GM18499 (cell line): ENCODE measurements at regions not wholly inside any gene's neighbourhood (a gene's known extent, or its start where the extent isn't known, plus 50 kb on each side); places are given as distances from the start of the nearest gene placed in this dataset.

Experiments used
- ATAC-seq: cut with Tn5 transposase; IDR thresholded peaks from one replicate; pipeline ENCODE4 v1.9.1; 2021; ENCODE audit warnings: moderate number of reproducible peaks; ENCODE audit not compliant: insufficient read depth, unreplicated experiment

DNA sequence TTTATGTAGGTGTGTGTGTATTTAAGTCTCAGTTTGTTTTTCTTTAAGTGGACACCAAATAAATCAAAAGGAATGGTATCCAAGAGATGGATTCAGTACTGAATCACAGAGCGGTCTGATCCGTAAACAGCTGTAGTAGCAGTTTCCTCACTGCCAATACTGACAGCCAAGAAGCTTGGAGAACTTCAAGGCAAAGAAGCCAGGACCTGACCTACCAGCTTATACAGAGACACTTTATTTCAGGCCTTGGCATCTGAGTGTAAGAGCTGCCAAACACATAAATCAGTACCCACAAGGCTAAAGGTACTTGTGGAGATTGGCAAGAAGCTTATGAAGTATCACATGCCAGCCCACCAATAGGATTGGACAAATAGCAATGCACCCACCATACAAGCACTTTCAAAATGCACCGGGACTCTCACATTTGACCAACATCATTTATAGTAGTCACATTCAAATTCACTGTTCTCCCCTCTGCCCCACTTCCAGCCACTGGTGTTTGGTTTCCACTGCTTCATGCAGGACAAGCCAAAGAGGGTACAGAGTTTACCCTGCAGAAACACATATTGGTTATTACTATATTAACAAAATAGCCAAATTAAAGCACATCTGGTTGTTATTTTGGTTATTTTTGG, 357.9 kb downstream of the KLF12 start:
- ATAC-seq, result no peak

DNA sequence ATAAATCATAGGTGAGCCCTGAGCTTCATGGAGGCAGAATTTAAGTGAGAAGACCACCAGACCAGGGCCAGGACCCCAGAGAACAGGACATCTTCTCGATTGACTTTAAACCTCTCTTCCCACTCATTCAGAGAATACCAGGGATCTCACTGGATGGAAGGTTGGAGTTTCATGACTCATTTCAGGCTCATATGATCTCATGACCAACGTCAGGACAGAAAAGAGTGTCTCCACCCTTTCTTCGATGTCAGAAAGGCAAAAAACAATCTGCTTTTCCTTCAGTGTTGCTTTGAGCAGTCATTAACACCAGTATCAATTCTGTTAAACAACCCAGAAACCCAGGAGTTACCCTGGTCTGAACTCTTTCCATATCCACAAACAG, 361.0 kb downstream of the KLF12 start:
- no peak for ATAC-seq

DNA sequence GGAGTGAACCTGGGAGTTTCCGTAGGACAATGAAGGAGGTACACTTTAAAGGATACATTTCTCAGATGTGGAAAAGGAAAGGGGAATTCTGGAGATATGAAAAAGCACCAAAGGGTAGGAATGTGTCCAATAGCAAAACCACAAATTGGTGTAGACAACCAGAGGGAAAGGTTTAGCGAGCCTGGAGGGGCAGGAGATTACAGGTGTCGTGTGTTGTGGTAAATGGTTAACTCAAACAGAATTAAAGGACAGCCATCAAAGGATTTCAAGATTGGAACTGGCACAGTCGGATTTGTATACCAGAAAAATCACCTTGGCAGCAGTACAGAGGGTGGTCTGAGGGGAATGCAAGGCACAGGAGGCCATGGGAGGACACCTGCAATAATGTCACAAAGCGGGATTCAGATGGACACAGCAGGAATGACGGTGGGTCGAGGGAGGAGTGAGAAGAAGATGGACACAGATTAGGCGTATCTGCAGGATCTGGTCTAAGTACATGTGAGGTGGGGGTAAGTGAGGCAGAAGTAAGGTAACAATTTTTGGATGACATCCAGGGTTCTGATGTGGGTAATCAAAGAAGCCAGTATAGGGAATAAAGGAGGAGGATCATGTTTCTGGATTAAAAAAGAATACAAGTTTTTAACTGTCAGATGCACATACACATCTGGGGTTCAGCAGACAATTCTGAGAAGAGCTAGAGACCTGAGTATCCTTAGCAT, 361.6 kb downstream of the KLF12 start:
- no peak for ATAC-seq

DNA sequence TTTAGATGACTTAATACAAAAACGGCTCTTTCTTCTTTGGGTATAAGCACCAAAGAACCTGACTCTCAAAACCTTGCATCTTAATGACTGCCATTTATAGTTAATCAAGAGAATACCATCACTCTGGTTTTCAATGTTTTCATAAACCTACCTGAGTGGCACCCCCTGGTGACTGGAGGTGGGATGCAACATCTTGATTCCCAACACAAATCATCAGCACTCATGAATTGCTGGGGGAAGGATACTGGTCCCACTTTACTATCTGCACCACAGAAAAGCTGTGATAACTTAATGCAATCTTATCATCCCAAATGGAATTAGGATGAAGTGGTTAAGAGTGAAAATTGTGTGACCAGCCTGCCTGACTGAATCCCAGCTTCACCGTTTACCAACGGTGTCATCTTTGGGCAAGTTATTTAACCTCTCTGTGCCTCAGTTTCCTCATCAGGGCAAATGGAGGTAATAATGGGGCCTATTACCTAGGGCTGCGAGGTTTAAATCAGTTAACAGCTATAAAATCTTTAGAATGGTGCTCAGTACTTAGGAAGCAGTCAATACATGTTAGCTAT, 366.4 kb downstream of the KLF12 start:
- no peak for ATAC-seq

DNA sequence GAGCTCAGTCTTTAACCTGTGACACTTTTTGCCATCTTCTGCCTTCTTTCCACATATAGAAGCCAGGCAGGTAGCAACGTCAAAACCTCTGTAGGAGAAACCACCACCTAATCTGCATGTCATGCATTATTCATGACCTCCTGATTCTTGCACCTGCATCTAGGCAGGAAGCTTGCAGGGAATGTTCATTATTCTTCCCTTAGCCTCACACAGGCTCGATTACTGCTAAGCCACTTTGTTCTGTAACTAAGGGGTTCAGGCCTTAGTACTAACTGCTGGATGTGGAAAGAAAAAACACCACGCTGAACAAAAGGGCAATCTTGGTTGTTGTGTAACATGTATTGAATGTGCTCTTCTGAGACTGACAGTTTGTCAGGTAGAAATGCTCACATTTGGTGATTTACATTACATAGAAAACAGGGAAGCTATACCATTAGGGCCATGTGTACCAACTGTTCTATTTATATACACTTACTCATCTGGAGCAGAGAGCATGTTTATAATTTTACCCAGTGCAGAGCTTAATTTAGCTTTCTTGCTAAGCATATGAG, 366.9 kb downstream of the KLF12 start:
- no peak for ATAC-seq

DNA sequence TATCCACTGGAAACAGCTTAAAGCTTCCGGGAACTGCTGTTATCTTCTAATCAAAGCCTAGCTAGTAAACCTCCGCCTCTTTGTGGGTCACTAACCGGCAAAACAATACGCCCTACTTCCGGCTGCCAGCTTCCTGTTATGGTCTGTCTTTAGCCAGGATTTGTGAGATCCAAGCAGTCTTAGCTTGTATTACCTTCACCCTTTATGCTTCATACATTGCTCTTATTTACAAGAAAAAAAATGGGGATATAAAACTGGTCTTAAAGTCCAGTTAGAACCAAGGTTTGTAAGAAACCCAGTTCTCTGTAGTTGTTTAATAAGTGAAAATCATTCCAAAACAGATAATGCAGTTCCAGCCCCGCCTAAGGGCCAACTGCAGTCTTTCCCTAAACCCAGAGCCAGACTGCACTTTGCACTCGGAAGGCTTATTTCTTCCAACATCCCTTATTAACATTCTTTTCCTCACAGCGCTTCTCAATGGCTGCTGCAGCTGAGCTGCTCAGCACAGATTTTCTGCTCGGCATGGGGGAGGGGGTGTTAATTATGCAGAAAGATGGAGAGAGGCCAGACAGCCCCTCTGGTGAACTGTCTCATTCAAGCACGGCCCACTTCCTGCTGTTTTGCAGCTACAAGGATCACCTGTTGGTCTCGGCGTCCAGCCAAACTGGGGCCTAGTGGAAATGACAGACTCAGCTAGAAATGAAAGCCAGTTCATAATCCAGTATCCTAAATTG, 368.4 kb downstream of the KLF12 start:
- peak; percentile 59 for ATAC-seq

DNA sequence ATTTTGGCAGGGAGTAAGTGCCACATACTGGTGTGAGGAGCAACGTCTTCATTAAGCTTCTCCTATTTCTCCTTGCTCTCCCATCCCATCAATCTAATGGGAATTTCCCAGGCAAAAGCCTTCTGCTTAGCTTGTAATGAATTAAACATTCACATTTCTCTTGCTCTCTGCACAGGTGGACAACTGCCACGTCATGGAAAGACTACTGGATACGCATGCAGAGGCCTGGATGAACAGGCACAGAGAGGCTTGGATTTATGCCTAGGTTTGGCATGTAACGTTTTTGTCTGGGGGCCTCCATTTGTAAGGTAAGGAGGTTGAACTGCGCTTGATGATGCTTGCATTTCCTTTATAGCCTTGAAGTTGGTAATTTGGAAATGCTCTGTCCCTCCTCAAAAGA, 374.8 kb downstream of the KLF12 start:
- no peak for ATAC-seq

DNA sequence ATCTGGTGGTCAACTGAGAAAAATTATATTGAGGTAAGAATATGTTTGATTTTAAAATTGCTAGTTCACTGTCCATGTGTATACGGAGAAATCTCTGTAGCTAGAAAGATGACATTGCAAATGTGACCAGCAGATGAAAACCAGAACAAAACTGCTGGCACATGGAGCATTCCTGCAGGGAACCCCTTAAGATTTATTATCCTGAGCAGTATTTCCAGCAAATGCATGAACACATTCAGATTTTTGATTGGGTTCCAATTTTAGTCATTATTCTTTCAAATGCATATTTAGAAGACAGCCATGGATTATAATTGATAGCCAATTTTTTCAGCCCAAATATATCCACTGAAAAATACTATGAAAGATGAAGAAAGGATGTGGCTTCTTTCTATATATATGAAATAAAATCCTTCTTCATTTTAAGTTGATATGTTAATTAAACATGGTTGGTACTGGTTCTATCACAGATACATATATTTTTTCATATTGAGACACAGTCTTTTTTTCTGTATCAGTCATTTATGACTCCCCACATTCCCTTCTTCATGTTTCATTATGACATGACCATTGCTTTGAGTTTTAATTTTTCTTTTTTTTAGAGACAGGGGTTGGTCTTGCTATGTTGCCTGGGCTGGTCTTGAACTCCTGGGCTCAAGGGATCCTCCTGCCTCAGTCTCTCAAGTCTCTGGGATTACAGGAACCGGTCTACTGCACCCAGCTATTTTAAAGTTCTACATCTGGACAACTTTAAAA, 376.5 kb downstream of the KLF12 start:
- ATAC-seq, result no peak

DNA sequence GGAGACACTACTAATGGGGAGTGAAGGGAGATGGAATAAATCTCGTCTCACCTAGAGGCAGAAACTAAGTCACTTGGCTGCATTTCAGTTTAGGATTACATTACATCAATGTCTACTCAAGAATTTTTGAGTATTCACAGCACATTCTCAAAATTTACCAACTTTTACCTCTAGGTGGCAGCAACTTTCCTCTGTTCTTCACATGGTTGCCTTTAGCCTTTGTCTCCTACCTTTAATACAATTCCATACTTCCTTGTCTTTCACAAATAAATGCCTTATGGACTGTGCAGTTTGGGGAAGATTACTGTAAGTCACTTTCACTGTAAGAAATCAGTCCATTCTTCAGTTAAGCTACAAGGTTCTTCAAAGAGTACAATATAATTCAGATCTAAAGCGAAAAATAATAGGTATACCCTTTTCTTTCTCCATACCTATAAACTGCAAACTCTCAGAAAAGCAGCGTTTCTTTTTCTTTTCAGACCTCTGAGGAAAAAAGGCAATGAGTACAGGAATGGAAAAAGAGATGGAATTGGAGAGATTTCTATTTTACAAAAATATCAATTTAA, 379.4 kb downstream of the KLF12 start:
- ATAC-seq, result peak; percentile 53

DNA sequence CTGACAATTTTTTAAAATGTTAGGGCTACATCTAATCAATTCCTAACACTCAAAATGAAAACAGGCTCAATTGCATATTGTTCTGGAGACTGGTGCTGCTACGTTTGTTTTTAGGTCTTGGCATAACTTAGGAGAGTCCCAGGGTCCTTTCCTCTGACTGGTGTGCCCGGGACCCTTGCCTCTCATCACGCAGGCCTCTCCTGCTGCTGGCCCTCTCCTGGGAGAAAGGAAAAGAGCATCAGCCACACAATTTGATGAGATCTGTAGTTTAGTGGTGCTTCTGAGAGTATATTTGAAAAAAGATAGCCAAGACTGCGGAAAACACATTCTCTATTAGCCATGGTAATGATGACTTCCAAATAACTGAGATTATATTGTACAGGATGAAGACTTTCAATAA, 380.0 kb downstream of the KLF12 start:
- no peak for ATAC-seq

DNA sequence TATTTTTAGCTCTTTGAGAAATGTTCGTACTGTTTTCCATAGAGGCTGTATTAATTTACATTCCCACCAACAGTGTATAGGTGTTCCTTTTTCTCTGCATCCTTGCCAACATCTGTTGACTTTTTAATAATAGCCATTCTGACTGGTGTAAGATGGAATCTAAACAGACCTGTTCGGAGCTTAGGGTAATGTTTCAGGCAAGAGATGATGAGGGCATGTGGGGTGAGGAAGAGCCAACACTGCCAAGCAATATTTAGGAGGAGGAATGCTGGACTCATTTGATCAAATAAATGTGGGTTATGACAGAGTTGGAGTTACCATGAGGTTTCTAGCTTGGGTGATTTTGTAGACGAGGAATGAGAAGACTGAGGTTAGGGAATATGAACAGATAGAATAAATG, 382.9 kb downstream of the KLF12 start:
- ATAC-seq, result no peak

DNA sequence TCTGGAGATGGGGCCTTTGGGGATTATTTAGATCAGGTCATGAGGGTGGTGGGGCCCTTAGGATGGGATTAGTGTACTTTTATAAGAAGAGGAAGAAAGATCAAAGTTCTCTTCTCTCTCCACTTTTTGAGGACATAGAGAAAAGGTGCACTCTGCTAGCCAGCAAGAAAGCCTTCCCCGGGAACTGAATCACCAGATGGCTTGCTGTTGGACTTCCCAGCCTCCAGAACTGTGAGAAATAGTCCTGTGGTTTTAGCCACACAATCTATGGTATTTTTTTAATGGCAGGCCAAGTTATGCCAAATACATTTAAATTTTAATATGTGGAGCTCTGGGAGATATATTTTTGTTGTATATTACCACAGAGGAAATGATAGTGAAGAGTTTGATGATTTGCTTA, 385.8 kb downstream of the KLF12 start:
- no peak for ATAC-seq

DNA sequence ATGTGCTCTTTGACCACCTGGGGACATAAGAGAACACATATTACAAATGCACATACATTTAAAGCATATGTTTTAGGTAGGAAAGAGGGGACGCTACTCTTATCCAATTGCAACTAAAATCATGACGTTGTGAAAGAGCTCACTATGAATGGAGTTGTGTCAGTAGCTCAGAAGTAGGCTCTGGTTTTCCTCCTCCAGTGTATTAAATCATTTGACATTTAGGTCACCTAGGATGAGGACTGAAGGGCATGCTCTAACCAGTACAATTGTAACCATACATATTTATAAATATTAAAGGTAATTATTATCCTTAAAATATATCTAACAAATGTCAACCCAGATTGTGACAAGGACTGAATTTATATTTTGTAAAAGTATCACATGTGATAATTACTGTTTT, 389.0 kb downstream of the KLF12 start:
- no peak for ATAC-seq

DNA sequence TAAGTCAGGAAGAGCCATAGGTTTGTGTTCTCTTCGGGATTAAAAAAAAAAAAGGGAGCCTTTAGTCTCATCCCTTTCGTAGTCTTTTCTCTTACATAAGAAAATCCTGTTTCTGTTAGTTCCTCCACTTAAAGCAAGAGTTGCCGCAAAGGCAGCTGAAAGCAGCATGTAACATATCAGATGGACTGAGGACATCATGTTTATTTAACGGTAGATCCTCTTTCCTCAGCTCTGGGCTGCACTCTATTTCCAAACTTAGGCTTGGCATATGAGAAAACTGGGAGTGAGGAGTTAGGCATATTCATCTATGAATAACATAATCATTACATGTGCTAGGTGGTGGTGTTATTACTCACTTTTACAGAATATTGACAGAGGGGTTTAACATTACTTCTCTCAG, 391.2 kb downstream of the KLF12 start:
- no peak for ATAC-seq

DNA sequence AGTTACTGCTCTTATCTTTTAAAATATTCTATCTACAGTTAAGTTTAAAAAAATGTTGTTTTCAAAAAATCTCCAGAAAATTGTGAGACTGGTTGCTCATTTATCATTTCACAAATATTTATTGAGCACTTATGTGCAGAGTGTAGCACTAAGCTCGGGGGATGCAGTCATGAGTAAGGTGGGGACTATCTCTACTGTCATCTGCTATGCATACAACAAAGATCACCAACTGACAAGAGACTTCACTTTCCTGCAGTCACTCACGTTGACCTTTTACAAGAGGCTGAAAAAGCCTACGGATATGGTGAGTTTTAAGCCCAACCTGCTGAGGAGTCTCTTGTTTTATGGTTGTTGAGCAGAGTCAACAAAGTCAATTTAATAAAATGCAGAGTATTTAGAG, 392.5 kb downstream of the KLF12 start:
- ATAC-seq, result no peak

DNA sequence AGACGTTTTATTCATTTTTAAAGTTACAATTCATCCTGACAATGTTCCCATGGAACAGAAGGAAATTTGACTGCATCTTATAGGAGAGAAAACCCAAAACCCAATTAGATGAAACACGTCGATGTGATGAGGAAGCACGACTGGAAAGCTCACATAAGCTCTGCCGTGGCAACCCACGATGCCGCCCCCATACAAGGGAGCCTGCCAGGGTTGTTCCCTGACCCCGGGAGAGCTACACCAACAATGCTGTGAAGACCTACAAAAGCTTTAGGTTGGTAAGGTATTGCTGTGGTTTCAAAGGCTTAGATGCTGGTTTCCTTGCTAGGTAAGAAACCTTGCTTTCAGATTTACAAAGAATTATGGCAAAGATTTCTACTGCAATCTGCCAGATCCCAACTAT, 393.1 kb downstream of the KLF12 start:
- ATAC-seq, result no peak

DNA sequence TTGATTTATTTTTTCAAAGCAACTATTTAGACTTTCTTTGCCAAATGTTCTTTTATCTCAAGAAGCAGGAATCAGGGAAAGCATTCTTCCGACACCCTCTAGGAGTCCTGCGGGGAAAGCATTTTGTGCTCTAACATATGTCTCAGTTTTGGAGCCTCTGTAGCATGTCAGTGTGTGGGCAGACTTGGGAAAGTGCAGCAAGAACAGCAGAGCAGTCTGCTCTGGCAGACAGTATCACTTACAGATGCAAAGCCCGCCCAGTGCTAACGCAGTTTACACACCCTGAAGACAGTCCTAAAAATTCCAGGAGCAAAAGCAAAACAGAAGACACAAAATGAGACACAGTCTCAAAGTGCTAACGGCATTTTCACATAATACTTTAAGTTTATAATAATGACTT, 393.5 kb downstream of the KLF12 start:
- ATAC-seq, result no peak

DNA sequence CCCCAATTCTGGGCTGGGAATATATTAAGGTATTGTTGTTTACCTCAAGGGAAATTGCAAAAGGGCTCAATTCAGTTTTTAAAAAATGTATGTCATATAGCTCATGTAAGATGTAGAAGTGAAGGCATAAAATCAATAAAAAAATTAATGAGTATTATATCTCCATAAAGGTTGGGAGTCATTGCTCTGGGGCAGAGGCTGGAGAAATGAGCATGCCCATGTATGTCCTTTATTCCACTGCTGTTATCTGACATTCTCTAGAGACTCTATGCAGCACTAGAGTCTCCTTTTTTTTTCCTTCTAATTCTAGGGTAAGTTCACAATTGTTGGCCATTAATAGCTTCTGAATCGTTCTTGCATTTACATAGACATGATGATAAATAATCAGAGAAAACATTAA, 394.8 kb downstream of the KLF12 start:
- no peak for ATAC-seq

DNA sequence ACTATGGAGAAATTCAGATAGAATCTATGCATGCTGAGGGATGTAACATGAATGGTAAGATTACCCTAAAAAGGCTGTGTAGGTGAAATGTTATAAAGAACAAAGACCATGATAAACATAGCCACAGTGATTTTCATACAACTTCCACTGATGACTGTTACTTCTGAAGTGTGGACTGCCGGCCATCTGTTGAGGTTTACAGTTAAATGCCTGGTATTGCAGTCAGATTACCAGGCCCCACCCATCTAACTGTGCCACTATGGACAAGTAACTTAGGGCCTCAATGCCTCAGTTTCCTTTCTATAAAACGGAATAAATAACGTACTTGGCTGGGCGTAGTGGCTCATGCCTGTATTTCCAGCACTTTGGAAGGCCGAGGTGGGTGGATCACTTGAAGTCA, 395.6 kb downstream of the KLF12 start:
- no peak for ATAC-seq

DNA sequence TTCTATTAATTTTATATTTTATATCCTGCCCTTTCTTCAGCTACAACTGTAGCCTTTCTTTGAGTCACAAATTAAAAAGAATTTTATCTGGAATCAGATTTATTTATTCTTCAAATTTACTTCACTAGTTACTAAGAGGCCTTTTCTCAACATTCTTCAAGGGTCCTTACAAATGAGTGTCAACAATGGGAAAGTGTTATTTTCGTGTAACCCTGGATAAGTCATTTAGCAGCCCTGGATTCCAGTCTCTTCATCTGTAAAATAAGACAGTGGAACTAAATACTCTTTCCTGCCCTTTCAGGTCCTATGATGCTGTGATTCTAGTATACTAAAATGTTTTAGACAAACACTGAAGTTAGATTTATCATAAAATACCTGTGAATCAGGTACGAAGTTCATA, 397.0 kb downstream of the KLF12 start:
- no peak for ATAC-seq
